ENCODE measurements at regions not wholly inside any gene's neighbourhood (a gene's known extent, or its start where the extent isn't known, plus 50 kb on each side); places are given as distances from the start of the nearest gene placed in this dataset.
"Not testable (repeated sequence)": the region's sequence is repeated elsewhere in the genome, so short reads cannot be mapped to it uniquely, and the experiment has no call there.

- H3K4me3 Mint-ChIP-seq, result no peak overlapping the region
- H3K36me3 Mint-ChIP-seq (ENCODE audit: low read depth), result no peaks in the 10 kb centered on the region
- H3K27me3 Mint-ChIP-seq, result peaks cover 12% of the 10 kb centered on the region
- H3K9me3 Mint-ChIP-seq, result no peaks in the 10 kb centered on the region
- H3K27ac Mint-ChIP-seq, result no peak overlapping the region
- DNase-seq, result no peak
- H3K4me1 Mint-ChIP-seq (ENCODE audit: low read depth), result no peaks in the 10 kb centered on the region
These were observed 251.9 kb downstream of the TTC32 start for GRCh38 chr2:19649785-19650380.

- H3K27ac Mint-ChIP-seq, result no peak overlapping the region
- no peaks in the 10 kb centered on the region for H3K36me3 Mint-ChIP-seq (ENCODE audit: low read depth)
- peaks cover 4% of the 10 kb centered on the region for H3K9me3 Mint-ChIP-seq
- H3K4me1 Mint-ChIP-seq (ENCODE audit: low read depth), result no peaks in the 10 kb centered on the region
- no peak for DNase-seq
- no peak overlapping the region for H3K4me3 Mint-ChIP-seq
- H3K27me3 Mint-ChIP-seq, result peaks cover 12% of the 10 kb centered on the region
These were observed 252.6 kb downstream of the TTC32 start for GRCh38 chr2:19649142-19649541.

GRCh38 chr2:19648583-19648982 lies 253.2 kb downstream of the TTC32 start:
- no peak for DNase-seq
- Mint-ChIP-seq H3K27ac (no peak overlapping the region), H3K4me1 (ENCODE audit: low read depth) (no peaks in the 10 kb centered on the region), H3K36me3 (ENCODE audit: low read depth) (no peaks in the 10 kb centered on the region), H3K9me3 (peaks cover 4% of the 10 kb centered on the region), H3K4me3 (no peak overlapping the region), H3K27me3 (peaks cover 12% of the 10 kb centered on the region)

- Mint-ChIP-seq H3K27ac (no peak overlapping the region), H3K4me1 (ENCODE audit: low read depth) (no peaks in the 10 kb centered on the region), H3K9me3 (peaks cover 4% of the 10 kb centered on the region), H3K27me3 (peaks cover 5% of the 10 kb centered on the region), H3K36me3 (ENCODE audit: low read depth) (no peaks in the 10 kb centered on the region), H3K4me3 (no peak overlapping the region)
- DNase-seq, result no peak
These were observed 254.8 kb downstream of the TTC32 start for GRCh38 chr2:19646987-19647386.

GRCh38 chr2:19644763-19645162 lies 257.0 kb downstream of the TTC32 start:
- Mint-ChIP-seq H3K27ac (no peak overlapping the region), H3K9me3 (peaks cover 4% of the 10 kb centered on the region), H3K4me3 (no peak overlapping the region), H3K4me1 (ENCODE audit: low read depth) (no peaks in the 10 kb centered on the region), H3K27me3 (peaks cover 5% of the 10 kb centered on the region), H3K36me3 (ENCODE audit: low read depth) (no peaks in the 10 kb centered on the region)
- DNase-seq, result no peak

GRCh38 chr2:19643117-19643518 lies 258.7 kb downstream of the TTC32 start:
- no peak overlapping the region for H3K4me3 Mint-ChIP-seq
- no peaks in the 10 kb centered on the region for H3K36me3 Mint-ChIP-seq (ENCODE audit: low read depth)

GRCh38 chr2:19642501-19642900 lies 259.3 kb downstream of the TTC32 start:
- Mint-ChIP-seq H3K9me3 (peaks cover 4% of the 10 kb centered on the region), H3K36me3 (ENCODE audit: low read depth) (no peaks in the 10 kb centered on the region), H3K4me3 (no peak overlapping the region), H3K27me3 (peaks cover 5% of the 10 kb centered on the region), H3K27ac (no peak overlapping the region), H3K4me1 (ENCODE audit: low read depth) (no peaks in the 10 kb centered on the region)
- no peak for DNase-seq

More at GRCh38 chr2:19643117-19643518, 258.7 kb downstream of the TTC32 start:
- DNase-seq, result no peak
- Mint-ChIP-seq H3K27ac (no peak overlapping the region), H3K9me3 (peaks cover 4% of the 10 kb centered on the region), H3K27me3 (peaks cover 5% of the 10 kb centered on the region), H3K4me1 (ENCODE audit: low read depth) (no peaks in the 10 kb centered on the region)

- Mint-ChIP-seq H3K9me3 (no peaks in the 10 kb centered on the region), H3K27ac (no peak overlapping the region), H3K36me3 (ENCODE audit: low read depth) (no peaks in the 10 kb centered on the region), H3K4me1 (ENCODE audit: low read depth) (no peaks in the 10 kb centered on the region), H3K27me3 (peaks cover 17% of the 10 kb centered on the region), H3K4me3 (no peak overlapping the region)
- DNase-seq, result no peak
These were observed 265.8 kb downstream of the TTC32 start for GRCh38 chr2:19635951-19636510.

GRCh38 chr2:19632403-19632991 lies 269.3 kb downstream of the TTC32 start:
- peaks cover 1% of the 10 kb centered on the region for H3K9me3 Mint-ChIP-seq
- H3K27ac Mint-ChIP-seq, result no peak overlapping the region
- H3K27me3 Mint-ChIP-seq, result peaks cover 17% of the 10 kb centered on the region
- H3K4me1 Mint-ChIP-seq (ENCODE audit: low read depth), result no peaks in the 10 kb centered on the region
- no peaks in the 10 kb centered on the region for H3K36me3 Mint-ChIP-seq (ENCODE audit: low read depth)
- H3K4me3 Mint-ChIP-seq, result no peak overlapping the region
- no peak for DNase-seq

- H3K27me3 Mint-ChIP-seq, result peaks cover 17% of the 10 kb centered on the region
- H3K27ac Mint-ChIP-seq, result no peak overlapping the region
- no peak overlapping the region for H3K4me3 Mint-ChIP-seq
These were observed 269.9 kb downstream of the TTC32 start for GRCh38 chr2:19631871-19632270.

GRCh38 chr2:19630921-19631320 lies 270.9 kb downstream of the TTC32 start:
- Mint-ChIP-seq H3K27ac (no peak overlapping the region), H3K36me3 (ENCODE audit: low read depth) (no peaks in the 10 kb centered on the region), H3K4me3 (no peak overlapping the region), H3K27me3 (peaks cover 11% of the 10 kb centered on the region), H3K4me1 (ENCODE audit: low read depth) (no peaks in the 10 kb centered on the region), H3K9me3 (peaks cover 8% of the 10 kb centered on the region)
- DNase-seq, result no peak

More at GRCh38 chr2:19631871-19632270, 269.9 kb downstream of the TTC32 start:
- Mint-ChIP-seq H3K9me3 (peaks cover 7% of the 10 kb centered on the region), H3K4me1 (ENCODE audit: low read depth) (no peaks in the 10 kb centered on the region), H3K36me3 (ENCODE audit: low read depth) (no peaks in the 10 kb centered on the region)
- no peak for DNase-seq

GRCh38 chr2:19627359-19627758 lies 268.9 kb upstream of the OSR1 start:
- no peak overlapping the region for H3K4me3 Mint-ChIP-seq
- peaks cover 8% of the 10 kb centered on the region for H3K9me3 Mint-ChIP-seq
- H3K27ac Mint-ChIP-seq, result no peak overlapping the region
- no peaks in the 10 kb centered on the region for H3K4me1 Mint-ChIP-seq (ENCODE audit: low read depth)
- H3K27me3 Mint-ChIP-seq, result no peaks in the 10 kb centered on the region
- DNase-seq, result no peak
- H3K36me3 Mint-ChIP-seq (ENCODE audit: low read depth), result no peaks in the 10 kb centered on the region

- no peaks in the 10 kb centered on the region for H3K4me1 Mint-ChIP-seq (ENCODE audit: low read depth)
- H3K27me3 Mint-ChIP-seq, result peaks cover 4% of the 10 kb centered on the region
- DNase-seq, result no peak
- no peak overlapping the region for H3K27ac Mint-ChIP-seq
- H3K4me3 Mint-ChIP-seq, result no peak overlapping the region
- peaks cover 17% of the 10 kb centered on the region for H3K9me3 Mint-ChIP-seq
- H3K36me3 Mint-ChIP-seq (ENCODE audit: low read depth), result no peaks in the 10 kb centered on the region
These were observed 265.1 kb upstream of the OSR1 start for GRCh38 chr2:19623488-19623887.

- DNase-seq, result no peak
- Mint-ChIP-seq H3K36me3 (ENCODE audit: low read depth) (no peaks in the 10 kb centered on the region), H3K9me3 (peaks cover 41% of the 10 kb centered on the region), H3K27ac (no peak overlapping the region), H3K4me3 (no peak overlapping the region), H3K27me3 (peaks cover 12% of the 10 kb centered on the region), H3K4me1 (ENCODE audit: low read depth) (no peaks in the 10 kb centered on the region)
These were observed 258.9 kb upstream of the OSR1 start for GRCh38 chr2:19617257-19617848.

GRCh38 chr2:19615402-19615801 lies 257.0 kb upstream of the OSR1 start:
- DNase-seq; H3K27ac Mint-ChIP-seq; H3K4me3 Mint-ChIP-seq; H3K36me3 Mint-ChIP-seq (ENCODE audit: low read depth); H3K4me1 Mint-ChIP-seq (ENCODE audit: low read depth): not testable (repeated sequence)
- Mint-ChIP-seq H3K27me3 (peaks cover 15% of the 10 kb centered on the region), H3K9me3 (peaks cover 41% of the 10 kb centered on the region)

Data from activated T-cell treated with anti-CD3 and anti-CD28 coated beads, Interleukin-2, amount 50 U/mL, for 24 hours (primary cell).